NCI-H1694 treated with DMSO at 0.1 percent for 48 hours (cell line): ENCODE measurements at regions not wholly inside any gene's neighbourhood (a gene's known extent, or its start where the extent isn't known, plus 50 kb on each side); places are given as distances from the start of the nearest gene placed in this dataset.
A peak's percentile ranks its signal among the peaks of the same experiment; 100 is the strongest.
"Not testable (repeated sequence)": the region's sequence is repeated elsewhere in the genome, so short reads cannot be mapped to it uniquely, and the experiment has no call there.

ENCODE experiments used
- DNase-seq: peaks from one replicate; lab custom pipeline; 2025; lab: John Stamatoyannopoulos, UW

- DNase-seq, result no peak
Measured at GRCh38 chr6:155591741-155592140, 136.1 kb upstream of the NOX3 start.

- DNase-seq, result no peak
Measured at GRCh38 chr6:155589190-155589589, 133.6 kb upstream of the NOX3 start.

GRCh38 chr6:155587817-155588216 is 132.2 kb upstream of the NOX3 start:
- no peak for DNase-seq

- no peak for DNase-seq
Measured at GRCh38 chr6:155586090-155586489, 130.5 kb upstream of the NOX3 start.

DNA sequence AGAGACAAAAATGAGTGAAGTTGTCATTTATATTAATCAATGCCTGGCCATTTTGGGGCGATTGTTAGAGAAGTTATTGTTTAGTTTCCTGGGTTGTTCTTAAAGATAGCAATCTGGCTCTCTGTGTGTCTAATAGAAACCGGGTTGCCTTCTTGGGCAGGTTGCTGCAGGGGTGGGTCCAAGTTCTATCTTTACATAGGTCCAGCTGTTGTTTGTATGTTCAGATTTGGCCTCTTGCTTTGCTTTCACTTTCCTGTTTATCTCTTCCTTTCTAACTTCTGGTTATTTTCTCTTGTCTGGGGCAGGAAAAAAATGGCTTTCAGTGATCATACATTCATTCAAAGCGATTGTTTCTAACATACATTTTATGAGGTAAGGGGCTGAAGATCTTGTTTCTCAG is 128.4 kb upstream of the NOX3 start:
- DNase-seq, result no peak

- no peak for DNase-seq
Measured at GRCh38 chr6:155582016-155582991, 126.7 kb upstream of the NOX3 start.

GRCh38 chr6:155580904-155581303 is 125.3 kb upstream of the NOX3 start:
- no peak for DNase-seq

GRCh38 chr6:155578251-155578650 is 122.6 kb upstream of the NOX3 start:
- no peak for DNase-seq

DNA sequence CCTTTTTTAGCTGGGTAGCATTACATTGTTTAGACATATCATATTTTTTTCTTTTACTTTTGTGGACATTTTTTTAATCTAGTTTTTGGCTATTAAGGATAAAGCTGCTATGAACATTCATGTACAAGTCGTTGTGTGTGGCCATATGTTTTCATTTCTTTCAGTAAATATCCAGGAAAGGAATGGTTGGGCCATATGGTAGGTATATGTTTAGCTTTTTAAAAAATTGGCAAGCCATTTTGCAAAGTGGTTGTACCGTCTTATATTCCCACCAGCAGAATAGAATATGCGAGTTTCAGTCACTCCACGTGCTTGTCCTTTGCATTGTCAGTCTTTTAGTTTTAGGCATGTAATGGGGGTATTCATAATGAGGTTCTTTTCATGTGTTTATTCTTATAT is 106.3 kb upstream of the NOX3 start:
- peak; percentile 85 for DNase-seq

DNA sequence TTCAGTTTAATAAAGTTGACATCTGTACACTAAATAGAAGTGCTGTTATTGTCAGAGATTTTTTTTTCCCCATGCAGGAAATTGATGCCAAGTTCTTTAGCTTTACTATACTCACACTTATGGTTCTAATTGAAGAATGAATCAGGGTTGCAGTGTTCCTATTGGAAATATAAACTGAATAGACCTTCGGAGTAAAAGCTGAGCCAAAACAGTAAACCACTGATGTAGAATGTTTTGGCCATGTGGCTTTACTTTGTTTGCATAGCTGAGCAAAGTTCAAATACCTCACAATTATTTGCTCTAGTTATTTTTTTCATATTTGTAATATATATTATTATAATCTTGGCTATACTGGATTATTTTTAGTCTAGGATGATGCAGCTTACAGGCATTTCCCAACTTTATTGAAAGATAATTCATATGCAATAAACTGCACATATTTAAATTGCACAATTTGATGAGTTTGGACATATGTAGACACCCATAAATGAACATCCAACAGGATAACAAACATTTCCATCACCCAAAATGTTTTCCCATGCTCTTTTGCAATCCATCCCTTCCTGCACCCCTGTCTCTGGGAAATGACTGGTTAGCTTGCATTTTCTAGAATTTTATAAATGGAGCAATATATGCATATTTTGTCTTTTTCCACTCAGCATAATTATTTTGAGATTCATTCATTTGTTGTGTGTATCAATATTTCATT is 105.8 kb upstream of the NOX3 start:
- DNase-seq, result peak; percentile 75

- DNase-seq, result no peak
Measured at GRCh38 chr6:155549928-155550327, 94.3 kb upstream of the NOX3 start.

DNA sequence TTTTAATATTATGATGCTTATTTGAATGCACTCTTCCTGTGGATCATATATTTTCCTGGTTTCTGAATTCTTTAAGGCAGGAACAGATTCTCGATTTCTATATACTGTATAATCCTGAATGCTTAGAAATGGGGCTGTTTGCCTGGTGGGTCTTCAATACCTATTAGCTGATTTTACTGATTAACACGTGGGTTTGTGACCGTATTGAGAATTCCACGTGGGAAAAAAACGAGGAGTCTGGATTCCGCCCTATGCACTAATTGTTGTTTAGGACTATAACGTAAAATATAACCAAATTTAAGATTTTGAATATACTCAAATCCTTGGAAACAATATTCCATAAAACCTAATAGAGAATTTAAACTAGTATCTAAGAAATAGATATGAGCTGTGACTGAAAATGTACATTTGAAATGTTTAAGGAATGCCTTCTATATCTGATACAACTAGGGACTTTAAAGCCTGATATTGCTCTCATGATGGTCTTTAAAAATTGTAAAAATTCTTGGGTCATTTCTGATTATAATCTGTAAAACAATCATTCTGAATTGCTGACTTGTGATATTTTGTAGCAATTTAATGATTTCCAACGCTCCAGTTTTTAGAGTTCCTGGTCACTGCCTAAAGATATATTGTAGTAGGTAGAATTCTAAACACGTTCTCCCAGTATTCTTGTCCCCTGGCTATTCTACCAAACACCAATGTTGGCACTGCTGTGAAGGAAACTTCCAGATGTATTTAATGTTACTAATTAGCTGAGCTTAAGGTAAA is 93.6 kb upstream of the NOX3 start:
- no peak for DNase-seq

DNA sequence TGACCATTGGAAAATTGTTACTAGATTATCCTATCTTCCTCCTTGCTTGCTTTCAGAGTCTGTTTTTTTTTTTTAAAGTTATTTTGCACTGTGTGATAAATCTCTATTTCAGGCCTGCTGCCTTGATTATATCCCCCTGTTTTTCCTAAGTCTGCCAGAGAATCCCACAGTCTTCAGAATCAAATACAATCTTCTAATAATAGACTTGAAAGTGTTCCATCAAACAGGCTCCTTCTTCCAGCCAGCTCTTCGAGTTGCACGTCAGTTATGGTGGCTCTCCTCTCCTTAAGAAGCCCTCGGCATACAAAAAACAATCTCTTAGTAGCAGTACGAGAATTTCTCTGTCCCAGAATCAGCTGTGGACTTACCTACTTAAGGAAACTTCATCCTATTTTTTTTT is 92.9 kb upstream of the NOX3 start:
- DNase-seq, result no peak

DNA sequence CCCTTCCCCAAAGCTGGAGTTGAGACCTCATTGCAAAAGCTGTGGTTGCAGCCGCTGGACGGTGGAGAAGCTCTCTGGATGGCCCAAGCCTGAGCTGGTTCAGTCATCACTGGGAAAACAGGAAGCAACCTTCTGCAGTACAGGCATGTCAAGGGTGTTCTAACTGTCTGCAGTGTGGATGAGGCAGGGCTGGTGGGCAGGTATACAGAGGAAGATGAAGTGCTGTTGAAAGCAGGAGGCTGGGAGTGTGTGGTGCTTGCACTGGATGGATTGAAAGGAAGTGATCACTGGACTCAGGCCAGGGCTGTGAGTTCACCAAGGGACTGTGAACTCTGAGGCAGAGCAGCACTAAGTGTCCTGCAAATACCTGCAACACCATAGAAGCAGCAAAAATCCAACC is 89.0 kb upstream of the NOX3 start:
- DNase-seq, result no peak

DNA sequence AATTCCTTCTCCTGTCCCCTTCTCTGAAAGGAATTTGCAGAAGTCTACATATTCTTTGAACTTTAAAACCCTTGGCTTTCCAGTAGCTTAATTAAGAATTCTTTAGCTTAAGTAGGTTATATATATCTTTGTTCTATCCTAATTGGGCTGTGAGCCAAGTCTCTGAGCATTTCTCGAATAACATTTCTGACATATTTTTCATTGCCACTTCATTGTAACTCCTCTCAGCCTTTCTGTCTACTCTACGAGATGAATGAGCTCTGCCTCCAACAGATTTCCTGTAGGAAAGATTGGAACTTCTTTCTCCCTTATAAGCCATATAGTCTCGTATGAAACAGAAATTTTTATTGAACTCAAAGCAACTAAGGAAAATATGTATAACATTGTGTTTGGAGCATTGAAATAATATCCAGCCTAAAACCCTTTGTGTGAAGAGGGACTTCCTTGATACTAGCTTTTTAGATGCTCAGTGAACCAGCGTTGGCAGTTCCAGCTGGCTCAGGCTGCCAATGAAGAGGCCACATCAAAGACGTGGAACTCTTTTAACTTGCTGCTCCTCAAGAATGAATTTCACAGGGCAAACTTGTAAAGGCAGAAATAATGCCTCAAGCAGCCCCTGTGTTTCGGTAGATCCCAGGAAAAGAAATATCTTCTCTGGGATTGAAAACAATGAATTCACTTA is 87.7 kb upstream of the NOX3 start:
- DNase-seq, result no peak

DNA sequence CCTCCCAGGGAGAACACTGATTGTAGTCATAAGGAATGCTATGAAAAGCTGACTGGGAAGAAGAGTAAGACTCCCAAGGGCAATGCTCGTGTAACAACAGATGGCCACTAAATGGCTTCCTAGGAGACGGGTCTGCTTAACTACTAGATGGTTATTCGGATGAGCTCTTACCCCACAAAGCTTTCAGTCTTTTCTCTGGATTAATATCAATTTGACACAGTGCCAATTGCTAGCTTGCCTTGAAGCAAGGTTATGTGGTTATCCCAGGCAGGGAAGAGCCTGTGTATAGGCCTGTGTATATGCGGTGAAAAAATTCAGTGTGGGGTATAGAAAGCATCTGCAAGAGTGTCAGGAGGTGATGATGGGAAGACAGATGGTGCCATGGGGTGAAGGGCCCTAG is 86.4 kb upstream of the NOX3 start:
- DNase-seq, result peak; percentile 68

- no peak for DNase-seq
Measured at GRCh38 chr6:155538708-155539390, 83.2 kb upstream of the NOX3 start.

DNA sequence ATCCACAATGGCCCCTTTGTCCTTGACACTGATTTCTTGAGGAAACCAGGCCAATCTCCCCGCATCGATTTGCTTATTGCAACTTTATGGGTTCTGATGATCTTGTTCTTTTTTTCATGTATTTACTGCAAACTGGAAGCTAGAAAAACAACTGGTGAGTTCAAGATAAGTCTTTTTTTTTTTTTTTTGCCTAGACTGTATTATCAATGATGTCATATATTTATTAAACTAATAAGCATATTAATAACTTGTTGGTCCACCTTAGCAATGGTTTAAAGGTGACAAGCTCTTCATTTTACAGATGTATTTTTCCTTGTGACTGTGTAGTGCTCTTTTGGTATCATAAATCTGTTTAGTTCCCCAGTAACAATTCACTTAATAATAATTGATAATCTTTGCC is 79.0 kb upstream of the NOX3 start:
- no peak for DNase-seq

DNA sequence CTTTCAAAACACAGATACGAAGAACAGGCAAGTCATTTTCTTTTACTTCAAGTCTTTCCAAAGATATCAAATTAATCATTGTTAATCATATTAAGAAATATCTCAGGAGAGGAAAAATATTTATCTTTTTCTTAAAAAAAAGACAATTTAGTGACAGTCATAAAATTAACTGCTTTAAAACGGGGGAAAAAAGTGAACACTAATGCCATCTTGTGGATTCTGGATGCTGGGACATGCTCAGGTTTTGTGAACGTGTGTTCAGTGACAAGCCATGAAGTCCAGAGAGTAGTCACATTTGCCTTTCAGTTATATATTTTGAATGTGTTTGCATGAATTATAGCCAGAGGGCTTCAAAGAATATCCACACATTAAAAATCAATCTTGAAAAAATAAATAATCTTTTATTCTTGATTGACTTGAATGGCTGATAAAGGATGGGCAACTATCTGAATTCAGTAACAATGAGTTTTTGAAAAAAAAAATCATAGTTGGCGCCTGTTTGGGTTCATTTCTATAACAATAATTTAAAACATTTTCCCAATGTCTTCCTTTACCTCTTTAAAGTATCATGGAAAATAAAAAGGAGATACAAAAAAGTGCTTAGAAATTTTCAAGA is 74.7 kb upstream of the NOX3 start:
- peak; percentile 34 for DNase-seq

DNA sequence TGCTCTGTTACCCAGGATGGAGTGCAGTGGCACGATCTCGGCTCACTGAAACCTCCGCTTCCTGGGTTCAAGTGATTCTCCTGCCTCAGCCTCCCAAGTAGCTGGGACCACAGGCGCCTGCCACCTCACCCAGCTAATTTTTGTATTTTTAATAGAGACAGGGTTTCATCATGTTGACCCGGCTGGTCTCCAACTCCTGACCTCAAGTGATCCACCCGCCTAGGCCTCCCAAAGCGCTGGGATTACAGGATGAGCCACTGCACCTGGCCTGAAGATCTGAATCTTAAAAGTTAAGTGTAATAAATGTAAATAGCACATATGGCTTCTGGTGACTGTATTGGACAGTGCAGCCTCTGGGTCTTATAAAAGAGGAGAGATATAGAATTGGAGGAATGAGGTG is 74.2 kb upstream of the NOX3 start:
- DNase-seq, result not testable (repeated sequence)

- no peak for DNase-seq
Measured at GRCh38 chr6:155528982-155529453, 73.4 kb upstream of the NOX3 start.
